Coronary artery (tissue), 2 donors: ENCODE measurements at regions not wholly inside any gene's neighbourhood (a gene's known extent, or its start where the extent isn't known, plus 50 kb on each side); places are given as distances from the start of the nearest gene placed in this dataset.

Experiments used
- DNase-seq: peaks from one replicate; pipeline ENCODE4 v3.0.0-alpha.2; 2017; ENCODE audit warnings: low spot score
- H3K27ac ChIP-seq, 2 donors: fragments of 200-600 bp; sonication (generic); one replicate each; pipeline ENCODE4 v1.5.1; 2016 to 2019
- H3K4me3 ChIP-seq: fragments of 200-600 bp; sonication (generic); 2 replicates; pipeline ENCODE4 v1.5.1; 2016; ENCODE audit warnings: mild to moderate bottlenecking, moderate library complexity
- TF ChIP-seq, protein P1 (sequence below): fragments of 200-600 bp; sonication (generic); IDR thresholded peaks from one replicate; pipeline ENCODE4 v1.5.1; 2019; ENCODE audit warnings: antibody characterized with exemption

DNA sequence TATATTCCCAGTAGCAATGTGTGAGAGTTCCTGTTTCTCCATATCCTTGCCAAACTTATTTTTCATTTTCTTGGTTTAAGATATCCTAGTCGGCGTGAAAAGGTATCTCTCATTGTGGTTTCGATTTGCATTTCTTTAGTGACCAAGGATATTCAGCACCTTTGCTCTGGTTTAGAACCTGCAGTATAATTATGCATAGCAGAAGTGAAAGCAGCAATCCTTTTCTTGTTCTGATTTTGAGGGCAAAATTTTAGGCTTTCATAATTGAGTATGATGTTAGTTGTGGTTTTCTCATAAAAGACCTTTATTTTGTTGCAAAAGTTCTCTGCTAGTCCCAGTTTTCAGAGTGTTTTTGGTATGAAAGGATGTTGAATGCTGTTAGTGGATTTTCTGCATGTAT is 491.0 kb downstream of the FGF9 start:
- TF ChIP-seq, protein P1, sequence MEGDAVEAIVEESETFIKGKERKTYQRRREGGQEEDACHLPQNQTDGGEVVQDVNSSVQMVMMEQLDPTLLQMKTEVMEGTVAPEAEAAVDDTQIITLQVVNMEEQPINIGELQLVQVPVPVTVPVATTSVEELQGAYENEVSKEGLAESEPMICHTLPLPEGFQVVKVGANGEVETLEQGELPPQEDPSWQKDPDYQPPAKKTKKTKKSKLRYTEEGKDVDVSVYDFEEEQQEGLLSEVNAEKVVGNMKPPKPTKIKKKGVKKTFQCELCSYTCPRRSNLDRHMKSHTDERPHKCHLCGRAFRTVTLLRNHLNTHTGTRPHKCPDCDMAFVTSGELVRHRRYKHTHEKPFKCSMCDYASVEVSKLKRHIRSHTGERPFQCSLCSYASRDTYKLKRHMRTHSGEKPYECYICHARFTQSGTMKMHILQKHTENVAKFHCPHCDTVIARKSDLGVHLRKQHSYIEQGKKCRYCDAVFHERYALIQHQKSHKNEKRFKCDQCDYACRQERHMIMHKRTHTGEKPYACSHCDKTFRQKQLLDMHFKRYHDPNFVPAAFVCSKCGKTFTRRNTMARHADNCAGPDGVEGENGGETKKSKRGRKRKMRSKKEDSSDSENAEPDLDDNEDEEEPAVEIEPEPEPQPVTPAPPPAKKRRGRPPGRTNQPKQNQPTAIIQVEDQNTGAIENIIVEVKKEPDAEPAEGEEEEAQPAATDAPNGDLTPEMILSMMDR = no peak
- Histone ChIP-seq H3K27ac (no peak overlapping the region), H3K4me3 (no peak overlapping the region)
- DNase-seq = no peak

DNA sequence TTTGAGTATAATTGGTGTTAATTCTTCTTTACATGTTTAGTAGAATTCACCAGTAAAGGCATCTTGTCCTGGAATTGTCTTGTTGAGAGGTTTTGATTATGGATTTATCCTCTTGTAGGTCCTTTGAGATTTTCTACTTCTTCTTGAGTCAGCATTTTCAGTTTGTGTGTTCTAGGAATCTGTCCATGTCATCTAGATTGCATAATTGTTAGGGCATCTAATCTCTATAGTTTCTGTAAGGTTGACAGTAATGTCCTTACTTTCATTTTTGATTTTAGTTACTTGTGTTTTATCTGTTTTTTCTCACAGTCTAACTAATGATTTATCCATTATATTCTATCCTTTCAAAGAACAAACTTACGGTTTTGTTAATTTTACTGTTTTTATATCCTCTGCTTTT is 492.0 kb downstream of the FGF9 start:
- no peak overlapping the region for H3K27ac ChIP-seq
- DNase-seq = no peak
- no peak overlapping the region for H3K4me3 ChIP-seq
- TF ChIP-seq, protein P1 = no peak

GRCh38 chr13:22168437-22169190 is 497.7 kb downstream of the FGF9 start:
- DNase-seq = no peak
- no peak overlapping the region for H3K4me3 ChIP-seq
- TF ChIP-seq, protein P1 = no peak

GRCh38 chr13:22169473-22169872 is 498.6 kb downstream of the FGF9 start:
- Histone ChIP-seq H3K4me3 (no peak overlapping the region), H3K27ac (no peak overlapping the region)
- no peak for DNase-seq
- TF ChIP-seq, protein P1 = no peak

More at GRCh38 chr13:22168437-22169190, 497.7 kb downstream of the FGF9 start:
- H3K27ac ChIP-seq = no peak overlapping the region

DNA sequence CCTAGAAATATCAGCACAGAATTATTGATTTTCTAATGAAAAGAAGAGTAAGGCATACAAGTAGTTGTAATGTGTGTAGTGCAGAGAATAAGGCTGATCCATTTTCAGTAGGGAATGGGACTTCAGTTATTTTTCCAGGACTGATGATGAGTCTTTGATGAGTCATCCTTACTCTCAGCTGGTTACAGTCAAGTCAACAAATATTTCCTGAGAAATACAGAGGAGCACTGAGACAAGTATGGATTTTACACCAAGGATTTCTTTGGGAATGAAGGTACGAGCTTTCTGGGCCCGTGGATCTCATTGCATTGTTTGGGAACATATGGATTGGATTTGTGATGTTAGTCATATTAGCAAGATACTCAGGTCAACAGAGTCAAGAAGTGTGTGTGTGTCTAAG is 502.7 kb downstream of the FGF9 start:
- TF ChIP-seq, protein P1 = no peak
- no peak for DNase-seq
- no peak overlapping the region for H3K4me3 ChIP-seq
- no peak overlapping the region for H3K27ac ChIP-seq

DNA sequence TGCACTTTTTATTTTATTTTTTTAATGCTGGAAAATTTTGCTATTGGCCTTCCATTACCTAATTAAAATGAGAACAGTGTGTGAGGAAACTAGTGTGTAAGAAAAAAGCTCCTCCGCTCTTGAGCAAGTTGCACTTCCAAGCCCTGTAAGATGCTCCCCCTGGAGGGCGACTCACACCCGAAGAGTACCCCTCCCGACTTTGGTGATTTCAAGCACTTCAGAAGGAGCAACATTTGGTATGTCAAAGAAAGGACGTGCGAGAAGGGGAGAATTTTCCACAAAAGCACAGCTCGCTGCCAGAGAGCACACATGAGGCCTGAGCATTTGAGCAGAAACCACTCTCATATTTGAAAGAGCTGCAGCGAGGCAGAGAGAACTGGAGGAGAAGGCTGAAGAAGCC is 504.4 kb downstream of the FGF9 start:
- Histone ChIP-seq H3K27ac (no peak overlapping the region), H3K4me3 (no peak overlapping the region)
- TF ChIP-seq, protein P1 = no peak
- DNase-seq = no peak

DNA sequence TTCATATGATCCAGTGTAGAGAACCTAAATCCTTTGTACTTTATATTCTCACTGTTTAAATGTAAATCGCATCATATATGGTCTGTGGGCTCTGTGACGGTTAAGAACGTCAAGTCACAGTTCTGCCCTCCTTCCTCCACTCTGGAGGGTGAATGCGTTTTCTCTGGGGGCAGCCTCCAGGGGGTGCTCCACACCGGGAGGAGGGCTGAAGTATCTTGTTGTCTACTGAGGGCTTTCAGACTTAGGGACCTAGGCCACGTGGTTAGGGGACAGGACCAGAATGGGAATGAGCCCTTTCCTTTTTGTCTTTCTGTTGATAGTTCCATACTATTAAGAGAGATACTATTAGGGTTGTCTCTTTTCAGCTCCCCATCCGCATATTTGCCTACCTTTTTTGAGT is 504.9 kb downstream of the FGF9 start:
- Histone ChIP-seq H3K4me3 (no peak overlapping the region), H3K27ac (no peak overlapping the region)
- no peak for DNase-seq
- TF ChIP-seq, protein P1 = no peak
